IPS-18a (cell line): ENCODE measurements at regions not wholly inside any gene's neighbourhood (a gene's known extent, or its start where the extent isn't known, plus 50 kb on each side); places are given as distances from the start of the nearest gene placed in this dataset.
"Not testable (repeated sequence)": the region's sequence is repeated elsewhere in the genome, so short reads cannot be mapped to it uniquely, and the experiment has no call there.

Source experiments
- H3K27ac ChIP-seq: one replicate; pipeline ENCODE4 v1.5.1; 2013; ENCODE audit warnings: low read length
- H3K27me3 ChIP-seq: one replicate; pipeline ENCODE4 v1.6.1; 2013; ENCODE audit warnings: mild to moderate bottlenecking, low read length; ENCODE audit not compliant: control insufficient read depth, insufficient read depth
- H3K36me3 ChIP-seq: one replicate; pipeline ENCODE4 v1.6.1; 2013; ENCODE audit warnings: low read depth, low read length; ENCODE audit not compliant: control insufficient read depth
- H3K4me1 ChIP-seq: one replicate; pipeline ENCODE4 v1.6.1; 2013; ENCODE audit warnings: low read depth, low read length; ENCODE audit not compliant: control insufficient read depth
- H3K4me3 ChIP-seq: one replicate; pipeline ENCODE4 v1.5.1; 2013; ENCODE audit warnings: low read length
- H3K9ac ChIP-seq: one replicate; pipeline ENCODE4 v1.6.1; 2013; ENCODE audit warnings: mild to moderate bottlenecking, low read length, moderate library complexity
- H3K9me3 ChIP-seq: one replicate; pipeline ENCODE4 v1.6.1; 2013; ENCODE audit warnings: low read depth, low read length; ENCODE audit not compliant: control insufficient read depth

DNA sequence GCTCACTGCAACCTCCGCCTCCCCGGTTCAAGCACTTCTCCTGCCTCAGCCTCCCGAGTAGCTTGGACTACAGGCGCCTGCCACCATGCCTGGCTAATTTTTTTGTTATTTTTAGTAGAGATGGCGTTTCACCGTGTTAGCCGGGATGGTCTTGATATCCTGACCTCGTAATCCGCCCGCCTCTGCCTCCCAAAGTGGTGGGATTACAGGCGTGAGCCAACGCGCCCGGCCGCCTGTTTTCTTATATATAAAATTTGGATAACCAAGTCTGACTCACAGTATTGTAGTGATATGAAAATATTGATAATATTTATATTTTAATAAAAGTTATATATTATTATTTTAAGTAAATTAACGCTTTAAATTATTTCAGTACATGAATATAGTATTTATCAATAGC lies 1821.7 kb downstream of the BRINP3 start:
- not testable (repeated sequence) for H3K4me1 ChIP-seq, H3K9me3 ChIP-seq, H3K27me3 ChIP-seq, H3K4me3 ChIP-seq, H3K36me3 ChIP-seq, H3K9ac ChIP-seq, H3K27ac ChIP-seq

DNA sequence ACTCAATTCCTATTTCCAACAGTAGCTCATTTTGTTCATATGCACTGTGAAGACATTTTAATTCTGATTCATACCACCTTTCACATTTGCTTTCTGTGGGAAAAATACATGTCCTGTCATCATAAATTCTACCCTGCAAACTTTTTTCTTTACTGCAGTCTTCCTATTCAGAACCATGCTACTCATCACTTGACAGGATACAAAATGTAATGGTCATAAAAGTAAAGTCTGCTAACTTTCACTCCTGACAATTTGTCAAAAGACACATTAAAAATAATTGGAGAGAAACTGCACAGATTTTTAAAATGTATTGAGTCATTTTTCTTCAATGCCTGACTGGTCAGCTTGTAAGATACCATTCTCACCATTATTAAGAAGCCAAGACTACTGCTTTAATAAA lies 1817.1 kb downstream of the BRINP3 start:
- Histone ChIP-seq H3K4me3 (no peak overlapping the region), H3K9ac (no peak overlapping the region), H3K9me3 (no peaks in the 10 kb centered on the region), H3K27me3 (no peaks in the 10 kb centered on the region), H3K27ac (no peak overlapping the region), H3K4me1 (no peaks in the 10 kb centered on the region), H3K36me3 (no peaks in the 10 kb centered on the region)

DNA sequence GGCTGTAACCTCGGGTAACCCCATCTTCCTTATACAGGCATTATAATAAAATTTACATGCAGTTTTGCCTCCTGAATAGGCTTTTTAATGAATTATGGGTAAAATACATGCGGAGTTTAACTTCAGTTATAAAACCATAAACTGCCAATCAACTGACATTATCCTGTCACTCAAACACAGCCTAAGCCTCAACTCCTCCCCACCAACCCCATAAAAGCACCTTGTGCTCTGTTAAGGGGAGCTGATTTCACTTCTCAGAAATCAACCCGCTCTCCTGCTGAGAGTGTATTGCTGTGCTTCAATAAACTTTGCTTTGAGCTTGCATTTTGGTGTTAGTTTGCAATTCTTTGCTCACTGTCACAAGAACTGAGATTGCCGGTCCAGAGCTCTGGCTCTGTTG lies 1812.2 kb downstream of the BRINP3 start:
- no peak overlapping the region for H3K27ac ChIP-seq
- no peaks in the 10 kb centered on the region for H3K9me3 ChIP-seq
- no peak overlapping the region for H3K9ac ChIP-seq
- no peaks in the 10 kb centered on the region for H3K27me3 ChIP-seq
- no peak overlapping the region for H3K4me3 ChIP-seq
- no peaks in the 10 kb centered on the region for H3K36me3 ChIP-seq
- H3K4me1 ChIP-seq, result peaks cover 7% of the 10 kb centered on the region

DNA sequence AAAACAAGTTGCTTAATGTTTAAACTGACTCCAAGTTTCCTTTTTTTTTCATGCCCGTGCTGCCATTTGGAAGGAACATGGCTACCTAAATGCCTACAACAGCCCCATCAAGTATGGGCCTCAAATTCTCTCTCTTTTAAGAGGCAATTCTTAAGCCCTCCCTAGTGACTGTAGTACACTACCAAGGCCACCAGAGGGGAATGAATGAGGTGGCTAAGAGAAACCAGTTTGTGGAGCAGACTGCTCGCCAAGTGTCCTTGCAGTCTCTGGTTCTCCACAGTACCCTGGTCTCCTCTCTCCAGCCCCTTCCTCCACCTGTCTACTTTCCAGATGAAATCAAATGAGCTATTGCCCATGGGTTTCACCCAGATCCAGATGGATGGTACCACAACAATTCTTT lies 1809.6 kb downstream of the BRINP3 start:
- peaks cover 7% of the 10 kb centered on the region for H3K4me1 ChIP-seq
- H3K27ac ChIP-seq, result no peak overlapping the region
- H3K9me3 ChIP-seq, result no peaks in the 10 kb centered on the region
- H3K27me3 ChIP-seq, result no peaks in the 10 kb centered on the region
- no peak overlapping the region for H3K4me3 ChIP-seq
- no peak overlapping the region for H3K9ac ChIP-seq
- H3K36me3 ChIP-seq, result no peaks in the 10 kb centered on the region

DNA sequence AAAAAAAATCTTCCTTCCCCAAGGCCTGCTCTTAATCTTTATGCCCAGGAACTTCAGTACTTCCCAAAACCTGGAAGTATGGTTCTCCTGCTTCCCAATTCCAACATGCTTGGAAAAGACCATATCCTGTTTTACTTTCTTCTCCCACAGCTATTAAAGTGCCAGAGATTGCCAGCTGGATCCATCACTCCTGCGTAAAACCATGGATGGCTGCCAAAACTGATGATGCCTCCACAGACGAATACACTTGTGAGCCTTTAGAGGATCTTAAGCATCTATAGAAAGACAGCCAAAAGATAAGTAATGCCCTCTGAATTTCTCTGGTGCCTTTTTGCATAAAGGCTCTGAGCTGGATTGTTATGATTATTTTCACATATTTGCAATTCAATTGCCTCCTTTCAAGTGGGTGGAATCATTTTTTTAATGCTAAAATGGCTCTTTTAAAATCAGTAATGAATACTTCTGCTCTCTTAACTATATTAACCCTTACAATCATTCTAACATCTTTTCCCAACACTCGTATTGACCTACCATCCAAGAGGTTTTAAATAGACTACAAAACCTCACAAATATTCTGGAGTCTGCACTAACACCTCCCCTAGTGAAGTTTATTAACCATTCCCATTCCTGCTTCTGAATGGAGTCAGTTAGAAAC lies 1807.8 kb downstream of the BRINP3 start:
- Histone ChIP-seq H3K9ac (no peak overlapping the region), H3K4me3 (no peak overlapping the region), H3K27ac (no peak overlapping the region)

DNA sequence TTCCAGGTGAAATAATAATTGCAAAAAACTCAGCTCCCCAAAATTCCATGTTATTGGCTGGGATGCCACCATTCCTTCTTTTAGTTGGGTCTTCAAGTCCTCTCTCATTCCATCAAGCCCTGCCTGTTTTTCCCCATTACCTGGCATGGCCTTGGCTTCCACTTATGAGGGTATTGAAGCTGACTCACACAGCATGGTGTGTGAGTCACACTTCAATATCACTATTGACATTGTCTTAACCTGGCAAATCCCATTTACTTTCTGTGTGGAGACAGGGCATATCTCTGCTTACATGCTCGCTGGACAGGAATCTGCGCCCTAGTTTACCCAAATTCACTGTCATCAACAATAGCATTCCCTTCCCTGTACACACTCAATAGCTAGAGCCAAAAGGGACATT lies 1806.8 kb downstream of the BRINP3 start:
- H3K4me3 ChIP-seq, result no peak overlapping the region
- H3K27ac ChIP-seq, result no peak overlapping the region
- no peaks in the 10 kb centered on the region for H3K9me3 ChIP-seq
- peaks cover 7% of the 10 kb centered on the region for H3K4me1 ChIP-seq
- no peaks in the 10 kb centered on the region for H3K27me3 ChIP-seq
- H3K36me3 ChIP-seq, result no peaks in the 10 kb centered on the region
- H3K9ac ChIP-seq, result no peak overlapping the region

More for the DNA sequence above, 1807.8 kb downstream of the BRINP3 start:
- H3K9me3 ChIP-seq, result no peaks in the 10 kb centered on the region
- peaks cover 7% of the 10 kb centered on the region for H3K4me1 ChIP-seq
- no peaks in the 10 kb centered on the region for H3K27me3 ChIP-seq
- H3K36me3 ChIP-seq, result no peaks in the 10 kb centered on the region

DNA sequence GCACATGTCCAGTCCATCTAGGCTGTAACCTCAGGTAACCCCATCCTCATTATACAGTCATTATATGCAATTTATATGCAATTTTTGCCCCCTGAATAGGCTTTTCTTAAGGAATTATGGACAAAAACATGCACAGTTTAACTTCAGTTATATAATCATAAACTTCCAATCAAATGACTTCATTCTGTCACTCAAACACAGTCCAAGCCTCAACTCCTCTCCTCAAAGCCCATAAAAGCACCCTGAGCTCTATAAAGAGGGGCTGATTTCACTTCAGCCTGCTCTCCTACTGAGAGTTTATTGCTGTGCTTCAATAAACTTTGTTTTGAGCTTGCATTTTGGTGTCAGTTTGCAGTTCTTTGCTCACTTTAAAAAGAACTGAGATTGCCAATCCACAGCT lies 1805.5 kb downstream of the BRINP3 start:
- Histone ChIP-seq H3K4me3 (no peak overlapping the region), H3K36me3 (no peaks in the 10 kb centered on the region), H3K9me3 (no peaks in the 10 kb centered on the region), H3K9ac (no peak overlapping the region), H3K27me3 (no peaks in the 10 kb centered on the region), H3K4me1 (peaks cover 7% of the 10 kb centered on the region), H3K27ac (no peak overlapping the region)

DNA sequence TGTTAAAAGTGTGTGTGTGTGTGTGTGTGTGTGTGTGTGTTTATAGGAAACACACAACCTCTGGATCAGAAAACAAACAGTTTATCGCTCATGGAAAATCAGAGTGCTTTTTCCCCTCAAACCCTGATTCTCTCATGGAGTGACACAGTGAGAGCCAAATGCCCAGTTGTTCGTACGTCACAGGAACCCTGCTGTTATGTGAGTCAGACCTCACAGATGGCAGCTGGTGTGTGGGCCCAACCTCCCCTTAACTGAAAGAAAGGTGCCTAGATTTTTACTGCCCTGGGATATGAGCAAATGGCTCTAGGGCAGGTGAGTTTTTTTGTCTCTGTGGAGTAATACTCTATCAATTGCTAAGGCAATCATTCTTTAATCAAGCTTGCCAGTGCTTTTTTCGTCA lies 1788.1 kb downstream of the BRINP3 start:
- H3K4me3 ChIP-seq, result no peak overlapping the region
- no peak overlapping the region for H3K9ac ChIP-seq
- H3K4me1 ChIP-seq, result peaks cover 5% of the 10 kb centered on the region
- H3K27ac ChIP-seq, result no peak overlapping the region
- H3K27me3 ChIP-seq, result no peaks in the 10 kb centered on the region
- no peaks in the 10 kb centered on the region for H3K36me3 ChIP-seq
- H3K9me3 ChIP-seq, result no peaks in the 10 kb centered on the region

DNA sequence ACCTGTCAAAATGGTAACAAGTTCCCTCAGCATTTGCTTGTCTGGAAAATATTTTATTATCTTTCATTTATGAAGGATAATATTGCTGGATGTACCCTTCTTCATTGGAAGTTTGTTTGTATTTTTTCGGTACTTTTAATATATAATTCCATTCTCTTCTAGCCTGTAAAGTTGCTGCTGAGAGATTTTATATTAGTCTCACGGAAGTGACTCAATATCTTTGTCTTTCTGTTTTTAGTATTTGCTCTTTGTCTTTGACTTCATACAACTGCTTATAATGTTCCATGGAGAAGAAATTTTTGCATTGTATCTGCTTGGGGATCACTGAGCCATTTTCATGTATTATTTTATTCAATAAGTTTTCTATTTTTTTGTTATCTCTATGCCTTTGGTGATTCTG lies 1777.5 kb downstream of the BRINP3 start:
- no peaks in the 10 kb centered on the region for H3K27me3 ChIP-seq
- H3K4me3 ChIP-seq, result no peak overlapping the region
- no peaks in the 10 kb centered on the region for H3K9me3 ChIP-seq
- no peak overlapping the region for H3K9ac ChIP-seq
- no peaks in the 10 kb centered on the region for H3K36me3 ChIP-seq
- H3K4me1 ChIP-seq, result no peaks in the 10 kb centered on the region
- H3K27ac ChIP-seq, result no peak overlapping the region

DNA sequence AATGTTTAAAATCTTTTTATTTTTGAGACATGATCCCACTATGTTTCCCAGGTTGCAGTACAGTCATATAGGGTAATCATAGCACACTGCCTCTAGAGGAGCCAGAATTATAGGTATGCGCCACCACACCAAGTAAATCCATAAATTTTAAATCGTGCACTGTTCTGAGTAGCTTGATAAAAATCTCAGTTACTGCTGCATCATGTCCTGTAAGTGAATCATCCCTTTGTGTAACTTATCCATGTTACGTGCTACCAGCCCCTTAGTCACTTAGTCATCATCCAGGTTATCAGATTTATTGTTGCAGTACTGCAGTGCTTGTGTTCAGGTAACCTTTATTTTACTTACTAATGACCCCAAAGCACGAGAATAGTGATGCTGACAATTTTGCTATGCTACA lies 1770.9 kb downstream of the BRINP3 start:
- Histone ChIP-seq H3K36me3 (no peaks in the 10 kb centered on the region), H3K27me3 (no peaks in the 10 kb centered on the region), H3K27ac (no peak overlapping the region), H3K4me3 (no peak overlapping the region), H3K9ac (no peak overlapping the region), H3K4me1 (no peaks in the 10 kb centered on the region), H3K9me3 (no peaks in the 10 kb centered on the region)

DNA sequence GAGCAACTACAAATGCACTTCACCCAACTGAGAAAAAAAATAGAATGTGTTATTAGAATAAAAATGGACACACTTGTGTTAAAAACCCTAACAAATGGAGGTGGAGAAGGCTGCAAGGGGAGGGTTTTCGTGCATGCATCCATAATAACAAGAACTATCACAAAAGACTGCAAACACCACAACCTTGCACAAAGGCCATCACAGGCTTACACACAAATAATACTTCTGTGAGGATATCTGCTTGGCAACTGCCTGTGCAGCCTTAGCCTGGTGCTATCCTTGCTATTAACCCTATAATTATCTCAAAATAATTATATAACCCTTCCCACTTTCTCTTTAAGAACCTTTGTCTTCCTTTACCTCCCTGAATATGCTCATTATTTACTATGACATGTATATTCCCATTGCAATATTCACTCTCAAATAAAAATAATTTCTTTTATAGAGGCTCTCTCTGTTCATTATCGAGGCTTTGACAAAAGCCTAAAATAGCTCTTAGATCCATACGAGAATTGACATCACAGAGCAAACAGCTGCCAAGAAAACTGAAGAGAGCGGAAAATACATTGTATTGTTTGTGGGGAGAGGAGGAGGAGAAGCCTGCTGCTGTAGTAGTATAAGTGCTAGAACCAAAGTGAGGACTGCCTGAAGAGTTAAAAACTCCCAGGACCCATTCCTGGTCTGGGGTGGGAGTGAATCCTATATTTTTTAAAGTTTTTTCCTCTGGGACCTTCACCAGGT lies 1768.7 kb downstream of the BRINP3 start:
- Histone ChIP-seq H3K9ac (no peak overlapping the region), H3K27me3 (no peaks in the 10 kb centered on the region), H3K27ac (no peak overlapping the region), H3K9me3 (no peaks in the 10 kb centered on the region), H3K4me3 (no peak overlapping the region), H3K4me1 (no peaks in the 10 kb centered on the region), H3K36me3 (no peaks in the 10 kb centered on the region)

DNA sequence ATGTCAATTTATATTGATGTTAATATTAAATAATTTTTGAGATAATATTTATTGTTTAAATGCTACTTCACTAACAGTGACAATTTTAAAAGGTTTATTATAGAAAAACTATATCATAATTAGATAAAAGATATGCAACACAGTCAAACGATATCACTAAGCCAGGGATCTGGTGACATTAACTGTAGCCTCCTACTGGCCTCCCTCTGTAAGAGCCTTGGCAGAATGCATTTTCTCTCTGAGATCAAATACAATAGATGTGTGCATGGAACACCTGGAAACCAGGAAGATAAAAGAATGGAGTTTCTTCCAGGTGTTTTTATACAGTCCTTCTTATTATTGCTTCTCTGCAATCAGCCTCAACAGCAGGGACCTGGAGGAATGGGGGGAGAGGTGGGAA lies 1762.1 kb downstream of the BRINP3 start:
- no peak overlapping the region for H3K9ac ChIP-seq

More for the DNA sequence above, 1762.1 kb downstream of the BRINP3 start:
- Histone ChIP-seq H3K27ac (no peak overlapping the region), H3K27me3 (no peaks in the 10 kb centered on the region), H3K36me3 (no peaks in the 10 kb centered on the region), H3K4me1 (no peaks in the 10 kb centered on the region), H3K9me3 (no peaks in the 10 kb centered on the region), H3K4me3 (no peak overlapping the region)
